HCT116 (cell line): ENCODE measurements at regions not wholly inside any gene's neighbourhood (a gene's known extent, or its start where the extent isn't known, plus 50 kb on each side); places are given as distances from the start of the nearest gene placed in this dataset.

Source experiments
- ATAC-seq: fragments of 200-7000 bp; cut with Tn5 transposase; 2 replicates; pipeline ENCODE4 v1.9.1; 2020; ENCODE audit warnings: mild to moderate bottlenecking, moderate library complexity
- BruUV-seq: library from RNA; stranded (reverse); fragments of 400-500 nt; replicated peaks from 2 replicates; lab custom pipeline; 2021; lab: Mats Ljungman, UMichigan
- CTCF ChIA-PET: fragments of 300-600 bp; sonication (Branson Sonifier 250); formaldehyde crosslinking; loops from one replicate; lab custom pipeline; 2021; ENCODE audit warnings: antibody characterized with exemption; lab: Charles Lee
- POLR2A ChIA-PET: fragments of 300-600, 350-600 bp; sonication (Branson Sonifier 250); formaldehyde crosslinking; loops from one replicate; lab custom pipeline; 2021; ENCODE audit warnings: antibody characterized with exemption; lab: Charles Lee
- RAD21 ChIA-PET, 2 experiments: fragments of 300-600 bp; sonication (Branson Sonifier 250); formaldehyde crosslinking; loops; one replicate each; lab custom pipeline; 2023; ENCODE audit warnings: low total read pairs in 2 of 2; ENCODE audit not compliant: uncharacterized antibody in 2 of 2, unreplicated experiment in 2 of 2, low non-redundant PET in 1 of 2; lab: Charles Lee
- DNase-seq: peaks from one replicate; pipeline ENCODE4 v3.0.0-alpha.2; 2010; ENCODE audit warnings: low read depth, low spot score
- H2AFZ ChIP-seq: fragments of 200-600 bp; shearing (Covaris generic), sonication (generic); 2 replicates; pipeline ENCODE4 v1.6.1; 2017; ENCODE audit warnings: low read depth, mixed run types, mixed read lengths, antibody characterized with exemption, low read length; ENCODE audit not compliant: poor library complexity, severe bottlenecking
- H3K27ac ChIP-seq: 2 replicates; pipeline ENCODE4 v1.5.1; 2012; ENCODE audit warnings: low read depth, low read length
- H3K27me3 ChIP-seq: fragments of 200-600 bp; sonication (generic); 2 replicates; pipeline ENCODE4 v1.6.1; 2016; ENCODE audit warnings: mixed run types, low read length, mixed read lengths; ENCODE audit not compliant: insufficient read depth
- H3K36me3 ChIP-seq, 2 experiments: fragments of 200-500 bp in 1 of 2; fragments of 200-600 bp in 1 of 2; sonication (Bioruptor generic) in 1 of 2; sonication (generic) in 1 of 2; 2 replicates each; pipeline versions ENCODE4 v1.5.1 to v1.6.1; 2014 to 2016; ENCODE audit warnings: low read length in 2 of 2, inconsistent platforms in 1 of 2, mixed read lengths in 1 of 2, mixed run types in 1 of 2; ENCODE audit not compliant: insufficient read depth in 2 of 2, control insufficient read depth in 1 of 2
- H3K4me1 ChIP-seq, 2 experiments: fragments of 200-600 bp in 1 of 2; sonication (generic) in 1 of 2; 2 replicates each; pipeline versions ENCODE4 v1.5.1 to v1.6.1; 2012 to 2017; ENCODE audit warnings: low read length in 2 of 2, inconsistent platforms in 1 of 2, mild to moderate bottlenecking in 1 of 2, mixed read lengths in 1 of 2, mixed run types in 1 of 2, moderate library complexity in 1 of 2; ENCODE audit not compliant: insufficient read depth in 2 of 2, control insufficient read depth in 1 of 2
- H3K4me2 ChIP-seq: fragments of 200-600 bp; sonication (generic); 2 replicates; pipeline ENCODE4 v1.6.1; 2017; ENCODE audit warnings: mixed run types, low read length, mixed read lengths
- H3K4me3 ChIP-seq, 2 experiments: fragments of 200-600 bp in 1 of 2; sonication (generic) in 1 of 2; replicated peaks in 1 of 2; 2 replicates each; pipeline ENCODE4 v1.5.1; 2011 to 2016; ENCODE audit warnings: low read length in 2 of 2, control low read depth in 1 of 2, low read depth in 1 of 2, mild to moderate bottlenecking in 1 of 2, mixed read lengths in 1 of 2, mixed run types in 1 of 2
- H3K79me2 ChIP-seq: fragments of 200-600 bp; sonication (generic); 2 replicates; pipeline ENCODE4 v1.6.1; 2017; ENCODE audit warnings: mild to moderate bottlenecking, mixed run types, low read length, moderate library complexity, mixed read lengths; ENCODE audit not compliant: insufficient read depth
- H3K9ac ChIP-seq: fragments of 200-600 bp; sonication (generic); 2 replicates; pipeline ENCODE4 v1.6.1; 2016; ENCODE audit warnings: low read length, mixed read lengths
- H3K9me2 ChIP-seq: fragments of 200-600 bp; sonication (generic), shearing (Covaris generic); 2 replicates; pipeline ENCODE4 v1.6.1; 2017; ENCODE audit warnings: mixed run types, mild to moderate bottlenecking, moderate library complexity; ENCODE audit not compliant: insufficient read depth
- H3K9me3 ChIP-seq, 2 experiments: fragments of 200-500 bp in 1 of 2; fragments of 200-600 bp in 1 of 2; sonication (Bioruptor generic) in 1 of 2; sonication (generic) in 1 of 2; 2 replicates each; pipeline ENCODE4 v1.6.1; 2014 to 2017; ENCODE audit warnings: low read length in 2 of 2, mixed read lengths in 2 of 2, inconsistent platforms in 1 of 2, low read depth in 1 of 2, mild to moderate bottlenecking in 1 of 2, mixed run types in 1 of 2, moderate library complexity in 1 of 2; ENCODE audit not compliant: control insufficient read depth in 1 of 2, insufficient read depth in 1 of 2
- H4K20me1 ChIP-seq: fragments of 200-600 bp; sonication (generic), shearing (Covaris generic); 2 replicates; pipeline ENCODE4 v1.6.1; 2017; ENCODE audit warnings: mixed run types, mild to moderate bottlenecking, moderate library complexity; ENCODE audit not compliant: insufficient read depth
- CBX3 ChIP-seq: IDR thresholded peaks from 2 replicates; pipeline ENCODE4 v1.6.1; 2012; ENCODE audit warnings: low read depth
- EZH2 ChIP-seq: fragments of 200-600 bp; sonication (generic); IDR thresholded peaks from 2 replicates; pipeline ENCODE4 v1.6.1; 2017; ENCODE audit warnings: antibody characterized with exemption, mixed run types
- JUND ChIP-seq: IDR thresholded peaks from 2 replicates; pipeline ENCODE4 v1.6.1; 2012
- MAX ChIP-seq: IDR thresholded peaks from 2 replicates; pipeline ENCODE4 v1.6.1; 2012
- REST ChIP-seq: IDR thresholded peaks from 2 replicates; pipeline ENCODE4 v1.6.1; 2012; ENCODE audit warnings: low read depth
- SIN3A ChIP-seq: IDR thresholded peaks from 2 replicates; pipeline ENCODE4 v1.6.1; 2012; ENCODE audit warnings: low read depth
- intact Hi-C: fragments of 100-400 bp; cut with micrococcal nuclease; formaldehyde crosslinking; loops from 2 replicates; pipeline ENCODE4 v1.10.0; 2022
- TF ChIP-seq, protein P1 (sequence below): IDR thresholded peaks from 2 replicates; pipeline ENCODE4 v1.6.1; 2012

DNA sequence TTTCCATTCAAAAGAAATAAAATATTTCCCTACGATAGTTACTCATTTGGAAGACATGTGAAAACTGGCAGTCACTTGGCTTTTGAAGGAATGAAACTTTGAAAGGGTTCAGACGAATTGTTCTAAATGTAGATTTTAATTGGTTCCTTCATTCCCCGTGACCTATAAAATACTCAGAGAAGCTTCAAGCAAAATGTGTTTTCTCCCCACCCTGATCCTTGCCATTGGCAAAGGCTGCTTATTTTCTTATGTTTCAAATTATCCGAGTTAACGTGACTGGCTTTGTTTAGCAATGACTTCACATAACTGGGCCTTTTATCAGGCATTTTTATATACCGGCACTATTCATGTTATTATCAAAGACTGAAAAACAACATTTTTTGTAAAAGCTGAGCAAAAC, 204.1 kb upstream of the NEIL3 start:
- Histone ChIP-seq H3K4me3 (no peak overlapping the region), H3K4me2 (no peak overlapping the region), H4K20me1 (no peaks in the 10 kb centered on the region), H3K36me3 (no peaks in the 10 kb centered on the region), H3K9ac (no peak overlapping the region), H3K27ac (no peak overlapping the region), H3K27me3 (no peaks in the 10 kb centered on the region), H3K79me2 (no peaks in the 10 kb centered on the region), H2AFZ (no peak overlapping the region), H3K9me2 (no peaks in the 10 kb centered on the region), H3K4me1 (no peaks in the 10 kb centered on the region), H3K9me3 (no peaks in the 10 kb centered on the region)
- ATAC-seq (no peak), DNase-seq (no peak)
- intact Hi-C loops = no loop called here
- TF ChIP-seq MAX (no peak), REST (no peak), CBX3 (no peak), SIN3A (no peak), JUND (no peak), EZH2 (no peak)
- TF ChIP-seq, protein P1, sequence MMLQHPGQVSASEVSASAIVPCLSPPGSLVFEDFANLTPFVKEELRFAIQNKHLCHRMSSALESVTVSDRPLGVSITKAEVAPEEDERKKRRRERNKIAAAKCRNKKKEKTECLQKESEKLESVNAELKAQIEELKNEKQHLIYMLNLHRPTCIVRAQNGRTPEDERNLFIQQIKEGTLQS = no peak
- ChIA-PET RAD21 (no interaction called here), CTCF (interaction anchor here (0.9 kb wide), 1 partner anchor 58 kb away, joined by 3 read pairs; no protein-coding TSS in a partner anchor), POLR2A (no interaction called here)
- no TSS peak for BruUV-seq
